ENCODE measurements at regions not wholly inside any gene's neighbourhood (a gene's known extent, or its start where the extent isn't known, plus 50 kb on each side); places are given as distances from the start of the nearest gene placed in this dataset.

- TF ChIP-seq CTCF (IDR thresholded peaks at IDR 0.05 in 4 of 5, conservative IDR thresholded peaks at IDR 0.05 in 1 of 5) (no peak), POLR2A (IDR thresholded peaks at IDR 0.05) (no peak)
Observed at GRCh38 chr22:27552176-27552575, 249.4 kb downstream of the MN1 start.

All from gastrocnemius medialis (tissue), 4 donors.